ENCODE measurements at regions not wholly inside any gene's neighbourhood (a gene's known extent, or its start where the extent isn't known, plus 50 kb on each side); places are given as distances from the start of the nearest gene placed in this dataset.
A peak's percentile ranks its signal among the peaks of the same experiment; 100 is the strongest.

GRCh38 chr21:39095681-39096080, 87.6 kb downstream of the PSMG1 start:
- TF ChIP-seq CTCF (IDR thresholded peaks at IDR 0.05 in 8 of 11, conservative IDR thresholded peaks at IDR 0.05 in 3 of 11) (no peak), POLR2AphosphoS5 (IDR thresholded peaks at IDR 0.05) (peak in 2 of 3 donors; percentile 82 to 85), POLR2A (IDR thresholded peaks at IDR 0.05) (peak in 1 of 3 donors; percentile 46)
